Endothelial cell of umbilical vein (primary cell): ENCODE measurements at regions not wholly inside any gene's neighbourhood (a gene's known extent, or its start where the extent isn't known, plus 50 kb on each side); places are given as distances from the start of the nearest gene placed in this dataset.

Source experiments
- BruUV-seq: library from RNA; stranded (reverse); fragments of 400-500 nt; replicated peaks from 2 replicates; lab custom pipeline; 2021; lab: Mats Ljungman, UMichigan
- CTCF ChIA-PET: fragments of 300-600, 350-600 bp; sonication (Branson Sonifier 250); formaldehyde crosslinking; loops from one replicate; lab custom pipeline; 2021; ENCODE audit warnings: antibody characterized with exemption, inconsistent platforms; lab: Charles Lee
- POLR2A ChIA-PET: fragments of 300-600, 350-600 bp; sonication (Branson Sonifier 250); formaldehyde crosslinking; loops from one replicate; lab custom pipeline; 2021; ENCODE audit warnings: antibody characterized with exemption, inconsistent platforms; lab: Charles Lee
- DNase-seq: peaks from one replicate; pipeline ENCODE4 v3.0.0-alpha.2; 2011; ENCODE audit warnings: low read depth, low spot score
- FAIRE-seq: peaks from 2 replicates; lab custom pipeline; 2011; peaks lifted over from hg19 to GRCh38; lab: Jason Lieb, UNC
- H2AFZ ChIP-seq: 2 replicates; pipeline ENCODE4 v1.6.0; 2012; ENCODE audit warnings: low read depth, low read length, control low read depth, inconsistent platforms
- H3K27ac ChIP-seq: 2 replicates; pipeline ENCODE4 v1.5.1; 2011; ENCODE audit warnings: low read depth, mild to moderate bottlenecking, control low read depth, low read length, moderate library complexity; ENCODE audit not compliant: insufficient read depth
- H3K27me3 ChIP-seq, 2 experiments: 2 replicates each; pipeline versions ENCODE4 v1.6.0 to v1.6.1; 2011; ENCODE audit warnings: low read length in 2 of 2, mixed read lengths in 1 of 2; ENCODE audit not compliant: control insufficient read depth in 2 of 2, insufficient read depth in 2 of 2
- H3K36me3 ChIP-seq, 2 experiments: 2 replicates in 1 of 2; 3 replicates in 1 of 2; pipeline ENCODE4 v1.5.1; 2011; ENCODE audit warnings: low read length in 2 of 2, mild to moderate bottlenecking in 1 of 2, moderate library complexity in 1 of 2; ENCODE audit not compliant: control insufficient read depth in 2 of 2, insufficient read depth in 2 of 2; ENCODE audit errors: extremely low read depth in 1 of 2
- H3K4me1 ChIP-seq: 3 replicates; pipeline ENCODE4 v1.5.1; 2011; ENCODE audit warnings: mild to moderate bottlenecking, low read length; ENCODE audit not compliant: control insufficient read depth, insufficient read depth; ENCODE audit errors: extremely low read depth
- H3K4me2 ChIP-seq: 2 replicates; pipeline ENCODE4 v1.6.1; 2011; ENCODE audit warnings: low read length, control low read depth, mixed read lengths; ENCODE audit not compliant: insufficient read depth
- H3K4me3 ChIP-seq, 3 experiments: fragments of 200-600 bp in 1 of 3; sonication (generic), shearing (Covaris generic) in 1 of 3; replicated peaks in 1 of 3; 2 replicates each; pipeline ENCODE4 v1.5.1; 2011 to 2016; ENCODE audit warnings: control low read depth in 3 of 3, low read length in 3 of 3, mild to moderate bottlenecking in 2 of 3, inconsistent platforms in 1 of 3, low read depth in 1 of 3, moderate library complexity in 1 of 3; ENCODE audit not compliant: insufficient read depth in 1 of 3
- H3K79me2 ChIP-seq: 2 replicates; pipeline ENCODE4 v1.6.0; 2012; ENCODE audit warnings: low read length, inconsistent platforms; ENCODE audit not compliant: control insufficient read depth, insufficient read depth
- H3K9ac ChIP-seq: replicated peaks from 2 replicates; pipeline ENCODE3; 2011; ENCODE audit warnings: low read length, control low read depth; ENCODE audit not compliant: insufficient read depth; ENCODE audit errors: extremely low read depth
- H3K9me1 ChIP-seq: replicated peaks from 3 replicates; pipeline ENCODE4 v1.6.0; 2011; ENCODE audit warnings: mild to moderate bottlenecking, low read length; ENCODE audit not compliant: control insufficient read depth, insufficient read depth; ENCODE audit errors: extremely low read depth
- H3K9me3 ChIP-seq: replicated peaks from 2 replicates; pipeline ENCODE4 v1.5.1; 2012; ENCODE audit warnings: low read length, inconsistent platforms; ENCODE audit not compliant: control insufficient read depth, insufficient read depth
- H4K20me1 ChIP-seq: replicated peaks from 2 replicates; pipeline ENCODE3; 2011; ENCODE audit warnings: mild to moderate bottlenecking, low read length; ENCODE audit not compliant: control insufficient read depth, insufficient read depth; ENCODE audit errors: extremely low read depth
- EZH2 ChIP-seq: IDR thresholded peaks from 2 replicates; pipeline ENCODE4 v1.6.1; 2012; ENCODE audit warnings: borderline replicate concordance, low read depth, mild to moderate bottlenecking, moderate library complexity, low read length, inconsistent platforms; ENCODE audit not compliant: severe bottlenecking
- FOS ChIP-seq: IDR thresholded peaks from 2 replicates; pipeline ENCODE4 v1.6.1; 2011; ENCODE audit warnings: mild to moderate bottlenecking, low read length, moderate library complexity, borderline replicate concordance; ENCODE audit not compliant: insufficient read depth
- GATA2 ChIP-seq: IDR thresholded peaks from 2 replicates; pipeline ENCODE4 v1.7.0; 2011; ENCODE audit warnings: low read depth, mild to moderate bottlenecking, moderate library complexity, mixed read lengths, low read length; ENCODE audit not compliant: insufficient read length, insufficient read depth
- JUN ChIP-seq: IDR thresholded peaks from 2 replicates; pipeline ENCODE4 v1.6.1; 2011; ENCODE audit warnings: borderline replicate concordance, low read depth; ENCODE audit not compliant: insufficient read length, insufficient read depth
- MYC ChIP-seq: IDR thresholded peaks from one replicate; pipeline ENCODE4 v1.6.1; 2011; ENCODE audit warnings: mild to moderate bottlenecking, low read depth, low read length
- POLR2A ChIP-seq: IDR thresholded peaks from 2 replicates; pipeline ENCODE4 v1.6.1; 2012; ENCODE audit warnings: low read depth, mild to moderate bottlenecking, control low read depth, low read length
- POLR2AphosphoS5 ChIP-seq: IDR thresholded peaks from 2 replicates; pipeline ENCODE4 v1.6.1; 2012; ENCODE audit warnings: low read depth, mild to moderate bottlenecking, control low read depth, low read length, moderate library complexity; ENCODE audit not compliant: insufficient read depth
- dilution Hi-C: fragments of 300-500 bp; cut with MboI; formaldehyde crosslinking; loops from one replicate; pipeline ENCODE4 v1.15.0; 2019; ENCODE audit warnings: low sequenced_read_pairs; ENCODE audit not compliant: extremely low pct_ligation_motif_present
- intact Hi-C: fragments of 100-400 bp; cut with micrococcal nuclease; formaldehyde crosslinking; loops from one replicate; pipeline ENCODE4 v1.10.0; 2022
- TF ChIP-seq, protein P1 (sequence below), 2 donors: IDR thresholded peaks; 1 replicate in 1 of 2; 2 replicates in 1 of 2; pipeline ENCODE4 v1.5.1; 2011; ENCODE audit warnings: low read length in 2 of 2, mild to moderate bottlenecking in 2 of 2, moderate library complexity in 2 of 2, control low read depth in 1 of 2, inconsistent platforms in 1 of 2, low read depth in 1 of 2; ENCODE audit not compliant: insufficient read depth in 1 of 2; ENCODE audit errors: extremely low read depth in 1 of 2
- TF ChIP-seq, protein P2 (sequence below): IDR thresholded peaks from 2 replicates; pipeline ENCODE4 v1.6.1; 2011; ENCODE audit not compliant: insufficient read depth, insufficient read length

DNA sequence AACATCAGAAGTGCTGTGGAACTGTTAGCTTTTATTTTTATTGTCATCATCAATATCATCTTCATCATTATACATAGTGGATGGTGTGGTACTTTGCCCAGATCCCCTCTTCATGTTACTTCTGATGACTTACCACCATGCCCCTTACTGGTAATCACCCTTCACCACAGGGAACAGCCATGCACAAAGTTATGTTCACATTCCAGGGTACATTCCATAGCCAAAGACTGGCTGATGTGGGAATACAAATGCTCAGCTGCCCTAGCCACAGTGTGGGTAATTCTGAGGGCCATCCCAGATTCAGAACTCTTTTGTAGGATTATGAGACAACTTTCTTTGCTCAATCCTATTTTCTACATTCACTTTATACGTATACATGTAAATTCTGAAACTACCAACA is 691.3 kb upstream of the CXADR start:
- Histone ChIP-seq H3K27me3 (no peaks in the 10 kb centered on the region), H4K20me1 (no peaks in the 10 kb centered on the region), H3K4me3 (no peak overlapping the region), H3K9me1 (no peaks in the 10 kb centered on the region), H3K4me2 (no peak overlapping the region), H3K9ac (no peak overlapping the region), H3K4me1 (no peaks in the 10 kb centered on the region), H3K9me3 (no peaks in the 10 kb centered on the region), H3K79me2 (no peaks in the 10 kb centered on the region), H3K27ac (no peak overlapping the region), H3K36me3 (no peaks in the 10 kb centered on the region), H2AFZ (no peak overlapping the region)
- no TSS peak for BruUV-seq
- ChIA-PET POLR2A (no interaction called here), CTCF (no interaction called here)
- FAIRE-seq (no peak), DNase-seq (no peak)
- dilution Hi-C loops (no loop called here), intact Hi-C loops (no loop called here)
- no peak for TF ChIP-seq POLR2AphosphoS5
- no peak for TF ChIP-seq POLR2A
- no peak for TF ChIP-seq FOS
- TF ChIP-seq, protein P1, sequence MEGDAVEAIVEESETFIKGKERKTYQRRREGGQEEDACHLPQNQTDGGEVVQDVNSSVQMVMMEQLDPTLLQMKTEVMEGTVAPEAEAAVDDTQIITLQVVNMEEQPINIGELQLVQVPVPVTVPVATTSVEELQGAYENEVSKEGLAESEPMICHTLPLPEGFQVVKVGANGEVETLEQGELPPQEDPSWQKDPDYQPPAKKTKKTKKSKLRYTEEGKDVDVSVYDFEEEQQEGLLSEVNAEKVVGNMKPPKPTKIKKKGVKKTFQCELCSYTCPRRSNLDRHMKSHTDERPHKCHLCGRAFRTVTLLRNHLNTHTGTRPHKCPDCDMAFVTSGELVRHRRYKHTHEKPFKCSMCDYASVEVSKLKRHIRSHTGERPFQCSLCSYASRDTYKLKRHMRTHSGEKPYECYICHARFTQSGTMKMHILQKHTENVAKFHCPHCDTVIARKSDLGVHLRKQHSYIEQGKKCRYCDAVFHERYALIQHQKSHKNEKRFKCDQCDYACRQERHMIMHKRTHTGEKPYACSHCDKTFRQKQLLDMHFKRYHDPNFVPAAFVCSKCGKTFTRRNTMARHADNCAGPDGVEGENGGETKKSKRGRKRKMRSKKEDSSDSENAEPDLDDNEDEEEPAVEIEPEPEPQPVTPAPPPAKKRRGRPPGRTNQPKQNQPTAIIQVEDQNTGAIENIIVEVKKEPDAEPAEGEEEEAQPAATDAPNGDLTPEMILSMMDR (IDR thresholded peaks at IDR 0.05; ENCODE audit: extremely low read depth in 1 of 2, insufficient read depth in 1 of 2, low read depth in 1 of 2, low read length in 2 of 2), result no peak
- no peak for TF ChIP-seq JUN
- no peak for TF ChIP-seq GATA2
- TF ChIP-seq EZH2, result no peak
- TF ChIP-seq, protein P2, sequence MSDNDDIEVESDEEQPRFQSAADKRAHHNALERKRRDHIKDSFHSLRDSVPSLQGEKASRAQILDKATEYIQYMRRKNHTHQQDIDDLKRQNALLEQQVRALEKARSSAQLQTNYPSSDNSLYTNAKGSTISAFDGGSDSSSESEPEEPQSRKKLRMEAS, result no peak
- TF ChIP-seq MYC, result no peak
